ENCODE measurements at regions not wholly inside any gene's neighbourhood (a gene's known extent, or its start where the extent isn't known, plus 50 kb on each side); places are given as distances from the start of the nearest gene placed in this dataset.
"Not testable (repeated sequence)": the region's sequence is repeated elsewhere in the genome, so short reads cannot be mapped to it uniquely, and the experiment has no call there.

- DNase-seq, result no peak
These were observed 240.2 kb downstream of the UACA start for GRCh38 chr15:70523192-70523591.

GRCh38 chr15:70522323-70522966 is 240.9 kb downstream of the UACA start:
- no peak for DNase-seq

- DNase-seq, result no peak
These were observed 241.6 kb downstream of the UACA start for GRCh38 chr15:70521576-70522322.

- no peak for DNase-seq
These were observed 243.7 kb downstream of the UACA start for GRCh38 chr15:70519616-70520015.

- no peak for DNase-seq
These were observed 244.4 kb downstream of the UACA start for GRCh38 chr15:70519004-70519365.

GRCh38 chr15:70518201-70519003 is 245.0 kb downstream of the UACA start:
- DNase-seq, result no peak

- no peak for DNase-seq
These were observed 246.2 kb downstream of the UACA start for GRCh38 chr15:70517194-70517590.

DNA sequence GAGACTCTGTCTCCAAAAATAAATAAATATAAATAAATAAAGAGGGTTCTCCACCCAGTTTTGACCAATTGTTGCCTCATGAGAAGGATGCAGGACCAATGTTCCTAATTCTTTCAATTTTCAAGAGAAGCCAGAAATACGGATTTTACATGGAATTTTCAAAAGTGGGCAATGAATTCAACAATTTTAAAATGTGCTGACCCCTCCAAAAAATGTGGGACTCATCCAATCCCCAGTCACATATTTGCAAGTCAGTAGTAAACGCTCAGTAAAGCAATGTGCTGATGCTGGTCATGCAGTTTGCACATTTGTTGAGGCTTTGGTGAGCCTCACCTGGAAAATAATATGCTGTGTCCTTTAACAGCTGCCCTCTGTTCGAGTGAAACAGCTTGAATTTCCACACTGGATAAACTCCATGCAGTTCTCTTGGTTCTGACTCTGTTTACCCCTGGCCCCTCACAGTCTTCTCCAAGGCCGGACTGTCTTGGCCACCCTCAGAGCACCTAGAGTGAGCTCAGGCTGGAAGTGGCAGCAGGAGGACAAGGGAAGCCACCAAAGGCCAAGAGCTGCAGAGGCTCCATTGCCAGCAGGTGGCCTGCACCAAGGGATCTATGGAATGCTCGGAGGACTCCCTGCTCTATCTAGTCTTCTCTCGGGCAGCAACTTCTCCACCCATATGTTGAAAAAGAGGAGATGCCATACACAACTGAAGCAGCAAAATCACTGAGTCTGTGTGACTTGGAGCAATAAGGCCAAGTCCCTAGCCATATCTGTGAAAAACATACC is 246.8 kb downstream of the UACA start:
- DNase-seq, result no peak

DNA sequence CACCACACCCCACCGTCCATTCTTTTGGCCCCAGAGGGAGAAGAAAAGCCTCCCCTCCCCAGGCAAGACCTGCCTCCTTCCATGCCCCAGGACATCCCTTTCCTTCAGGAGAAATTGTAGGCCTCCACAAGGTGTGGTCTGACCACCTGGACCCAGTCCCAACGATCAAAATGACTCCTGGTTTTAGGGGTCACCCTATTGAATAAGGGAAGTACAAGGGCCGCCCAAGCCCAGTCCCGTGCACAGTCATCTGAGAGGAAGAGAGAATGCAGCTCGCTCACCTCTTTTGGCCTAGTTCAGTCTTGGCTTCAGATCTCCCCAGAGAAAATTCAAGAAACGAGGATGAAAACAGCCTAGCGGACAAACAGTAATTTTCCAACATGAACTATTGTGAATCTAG is 249.1 kb downstream of the UACA start:
- DNase-seq, result no peak

GRCh38 chr15:70513819-70514218 is 249.5 kb downstream of the UACA start:
- no peak for DNase-seq

DNA sequence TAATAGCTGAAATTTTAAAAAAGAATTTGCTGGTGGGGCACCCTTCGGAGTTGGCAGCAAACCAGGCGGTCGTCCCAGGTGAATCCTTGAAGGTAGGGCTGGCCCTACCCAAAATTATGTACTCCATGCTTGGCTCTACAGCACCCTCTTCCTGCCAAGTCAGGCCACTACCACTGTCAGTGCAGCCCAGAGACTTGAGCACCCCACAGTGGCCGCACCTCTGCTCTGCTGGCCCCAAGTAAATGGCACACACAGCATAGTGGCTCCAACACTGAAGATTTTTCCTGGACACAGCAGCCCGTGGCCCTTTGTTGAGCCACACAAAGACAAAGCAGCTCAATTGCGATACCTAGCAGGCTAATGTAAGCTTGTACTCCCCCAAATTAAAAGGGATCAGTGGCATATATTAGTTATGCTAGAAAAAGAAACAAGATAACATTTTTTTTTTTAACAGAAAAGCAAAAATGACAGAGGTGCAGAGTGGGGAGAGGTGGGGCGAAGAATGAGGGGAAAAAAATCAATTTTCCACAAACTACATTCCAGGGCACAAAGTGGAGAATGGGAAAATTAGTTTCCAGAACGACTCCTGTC is 250.5 kb downstream of the UACA start:
- DNase-seq, result no peak

DNA sequence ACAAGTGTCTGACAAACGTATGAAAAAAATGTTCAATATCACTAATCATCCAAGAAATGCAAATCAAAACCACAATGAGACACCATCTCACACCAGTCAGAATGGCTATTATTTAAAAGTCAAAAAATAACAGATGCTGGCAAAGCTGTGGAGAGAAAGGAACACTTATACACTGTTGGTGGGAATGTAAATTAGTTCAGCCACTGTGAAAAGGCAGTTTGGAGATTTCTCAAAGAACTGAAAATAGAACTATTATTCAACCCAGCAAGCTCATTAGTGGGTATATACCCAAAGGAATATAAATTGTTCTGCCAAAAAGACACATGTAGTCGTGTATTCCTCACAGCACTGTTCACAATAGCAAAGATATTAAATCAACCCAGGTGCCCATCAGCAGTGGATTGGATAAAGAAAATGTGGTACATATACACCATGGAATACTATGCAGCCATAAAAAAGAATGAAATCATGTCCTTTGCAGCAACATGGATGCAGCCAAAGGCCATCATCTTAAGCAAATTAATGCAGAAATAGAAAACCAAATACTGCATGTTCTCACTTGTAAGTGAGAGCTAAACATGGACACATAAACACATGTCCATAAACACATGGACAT is 251.3 kb downstream of the UACA start:
- not testable (repeated sequence) for DNase-seq

DNA sequence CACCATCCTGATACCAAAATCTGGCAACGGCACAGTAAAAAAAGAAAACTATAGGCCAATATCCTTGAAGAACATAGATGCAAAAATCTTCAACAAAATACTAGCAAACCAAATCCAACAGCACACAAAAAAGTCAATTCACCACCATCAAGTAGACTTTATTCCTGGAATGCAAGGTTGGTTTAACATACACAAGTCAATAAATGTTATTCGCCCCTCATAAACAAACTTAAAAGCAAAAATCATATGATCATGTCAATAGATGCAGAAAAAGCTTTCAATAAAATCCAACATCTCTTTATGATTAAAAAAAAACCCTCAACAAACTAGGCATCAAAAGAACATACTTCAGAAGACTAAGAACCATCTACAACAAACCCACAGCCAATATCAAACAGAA is 252.9 kb downstream of the UACA start:
- no peak for DNase-seq

DNA sequence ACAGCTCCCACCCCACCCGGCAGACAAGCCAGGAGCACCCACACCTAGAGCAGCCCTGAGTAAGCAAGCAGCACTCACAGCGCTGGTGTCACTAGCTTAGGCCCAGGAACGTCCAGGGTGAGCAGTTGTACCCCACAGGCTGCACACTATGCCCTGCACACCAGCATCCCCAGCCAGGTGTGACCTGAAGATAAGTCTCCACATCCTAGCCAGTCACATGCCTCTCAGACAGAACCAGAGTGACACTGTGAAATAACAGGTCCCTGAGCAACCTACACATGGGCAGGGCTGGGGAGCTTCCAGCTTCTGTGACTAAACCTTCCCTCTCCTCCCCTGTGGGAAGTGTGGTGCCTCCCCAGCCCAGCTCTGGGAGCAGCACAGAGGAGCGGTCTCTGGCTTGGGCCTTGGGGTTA is 253.6 kb downstream of the UACA start:
- DNase-seq, result no peak

- no peak for DNase-seq
These were observed 254.1 kb downstream of the UACA start for GRCh38 chr15:70509282-70509662.

- DNase-seq, result no peak
These were observed 254.6 kb downstream of the UACA start for GRCh38 chr15:70508561-70509281.

DNA sequence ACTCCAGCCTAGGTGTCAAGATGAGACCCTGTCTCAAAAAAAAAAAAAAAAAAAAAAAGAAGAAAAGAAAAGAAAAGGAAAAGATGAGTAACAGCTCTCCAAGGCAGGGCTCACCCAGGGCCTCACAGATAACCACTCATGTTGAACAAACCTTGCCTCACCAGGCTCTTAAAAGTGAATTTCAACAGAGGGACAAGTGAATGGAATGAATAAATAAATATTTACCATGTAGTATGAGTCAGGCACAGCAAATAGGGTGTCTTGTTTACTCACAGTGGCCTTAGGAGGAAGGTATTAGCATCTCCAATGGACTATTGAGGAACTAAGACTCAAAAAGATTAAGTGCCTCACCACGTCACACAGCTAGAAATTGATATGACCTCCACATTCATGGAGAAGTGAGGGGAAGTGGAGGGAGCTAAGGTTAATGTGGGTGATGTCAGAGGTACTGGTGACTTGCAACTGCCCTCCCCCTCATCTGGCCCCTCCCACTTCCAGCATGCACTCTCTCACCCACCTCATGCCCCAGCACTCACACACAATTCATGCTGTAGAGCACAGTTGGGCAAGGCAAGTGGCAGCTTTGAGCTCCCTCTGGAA is 255.5 kb downstream of the UACA start:
- no peak for DNase-seq

DNA sequence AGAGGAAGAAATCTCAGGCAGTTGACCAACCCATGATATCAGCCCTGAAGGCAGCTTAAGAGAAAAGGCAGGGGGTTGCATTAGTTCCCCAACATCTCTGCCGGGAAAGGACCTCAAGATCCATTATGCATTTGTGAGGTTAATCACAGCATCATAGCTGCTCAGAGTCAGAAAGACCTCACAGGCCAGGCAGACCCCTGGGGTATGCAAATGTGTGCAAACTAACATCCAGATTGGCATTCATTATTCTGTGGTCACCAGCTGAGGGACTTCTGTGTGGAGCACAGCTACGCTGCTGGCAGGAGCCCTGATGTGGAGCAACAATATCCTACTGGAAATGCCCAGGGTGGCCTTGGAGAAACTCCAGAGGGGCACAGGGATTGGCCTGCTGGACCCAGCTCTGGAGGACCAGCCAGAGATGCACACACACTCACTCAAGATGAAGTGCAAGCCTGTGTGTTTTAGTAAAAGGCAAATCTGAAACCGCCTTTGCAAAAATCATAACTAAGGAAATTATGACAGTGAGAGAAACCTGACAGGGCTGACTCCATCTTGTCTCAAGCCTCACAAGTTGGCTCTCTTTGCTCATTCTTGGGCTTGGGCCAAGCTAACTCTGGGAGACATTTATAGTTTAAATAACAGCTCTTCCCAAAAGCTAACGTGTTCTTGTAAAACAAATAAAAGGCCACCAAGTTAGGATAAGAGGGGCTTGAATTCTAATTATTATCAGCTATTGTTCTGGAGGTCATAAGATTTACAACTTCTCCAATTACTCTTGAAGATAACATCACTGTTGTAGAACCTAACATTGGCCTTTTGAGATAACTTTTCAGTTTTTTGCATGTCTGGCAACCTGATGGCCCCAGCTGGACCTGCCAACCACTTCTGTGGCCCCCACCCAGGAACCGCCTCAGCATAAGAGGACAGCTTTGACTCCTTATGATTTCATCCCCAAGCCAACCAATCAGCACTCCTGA is 257.1 kb downstream of the UACA start:
- DNase-seq, result no peak

DNA sequence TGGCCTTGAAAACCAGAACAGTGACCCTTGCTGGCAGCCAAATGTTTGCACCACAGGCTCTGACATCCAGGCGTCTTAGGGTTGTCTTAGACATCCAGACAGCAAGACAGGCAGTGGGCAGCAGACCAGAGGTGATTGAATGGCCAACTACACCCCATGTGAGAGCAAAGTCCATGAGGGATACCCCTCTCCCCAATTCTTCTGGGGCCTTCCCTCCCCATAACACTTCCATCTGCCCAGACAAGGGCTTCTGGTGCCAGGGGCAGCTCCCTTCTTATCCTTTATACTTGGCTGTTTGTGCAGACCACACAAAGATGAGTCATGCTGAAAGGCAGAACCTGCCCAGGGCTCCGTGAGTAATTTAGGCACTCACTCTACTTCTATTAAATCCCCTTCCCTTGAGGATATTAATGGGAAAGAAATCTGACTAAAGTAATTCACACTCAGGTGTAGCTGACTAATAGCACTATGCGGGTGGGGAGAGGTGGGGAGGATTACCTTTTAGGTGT is 257.9 kb downstream of the UACA start:
- no peak for DNase-seq

GRCh38 chr15:70504988-70505387 is 258.4 kb downstream of the UACA start:
- DNase-seq, result no peak
